ENCODE measurements at regions not wholly inside any gene's neighbourhood (a gene's known extent, or its start where the extent isn't known, plus 50 kb on each side); places are given as distances from the start of the nearest gene placed in this dataset.

DNA sequence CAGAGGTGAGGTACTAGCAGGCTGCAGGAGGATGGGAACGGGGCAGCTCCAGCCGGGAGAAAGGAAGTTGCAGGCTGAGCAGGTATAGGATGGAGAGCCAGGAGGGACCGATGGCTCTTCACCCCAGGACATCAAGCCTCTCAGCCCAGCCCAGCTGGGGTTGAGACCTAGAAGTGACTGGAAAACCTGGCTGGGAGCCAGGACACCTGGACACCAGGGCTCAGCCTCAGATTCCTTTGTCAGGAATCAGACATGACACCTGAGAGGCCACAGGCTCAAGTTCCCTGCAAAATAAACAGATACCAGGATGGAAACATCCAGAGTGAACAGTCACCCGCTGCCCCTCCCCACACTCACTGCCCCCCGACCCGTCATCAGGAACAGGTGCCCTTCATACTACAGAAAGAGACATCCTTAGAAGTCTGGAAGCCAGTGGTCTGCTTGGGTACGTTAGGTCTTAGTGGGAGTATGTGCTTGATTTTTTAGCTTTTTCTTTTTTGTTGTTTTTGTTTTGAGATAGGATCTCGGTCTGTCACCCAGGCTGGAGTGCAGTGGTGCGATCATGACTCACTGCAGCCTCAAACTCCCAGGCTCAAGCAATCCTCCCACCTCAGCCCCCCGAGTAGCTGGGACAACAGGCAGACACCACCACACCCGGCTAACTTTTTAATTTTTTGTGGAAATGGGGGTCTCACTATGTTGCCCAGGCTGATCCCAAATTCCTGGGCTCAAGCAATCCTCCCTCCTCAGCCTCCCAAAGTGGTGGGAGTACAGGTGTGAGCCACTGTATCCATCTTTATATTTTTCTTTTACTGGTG lies 74.5 kb upstream of the CALM2 start:
- H3K4me3 ChIP-seq = no peak overlapping the region
- H3K27ac ChIP-seq (ENCODE audit: control insufficient read depth, insufficient read depth) = no peak overlapping the region
- no peaks in the 10 kb centered on the region for H3K9me3 ChIP-seq (replicated peaks; ENCODE audit: control insufficient read depth, insufficient read depth, low read length)
- H3K4me1 ChIP-seq (ENCODE audit: control insufficient read depth, insufficient read depth, low read length) = no peaks in the 10 kb centered on the region
- ATAC-seq (no peak), DNase-seq (ENCODE audit: low read depth, low spot score) (no peak), FAIRE-seq (no peak)
- in situ Hi-C loops (cut with MboI) (no loop called here), intact Hi-C loops (cut with micrococcal nuclease; ENCODE audit: unreplicated experiment) (no loop called here)
- no peak overlapping the region for H2AFZ ChIP-seq (ENCODE audit: control insufficient read depth, low read depth, low read length)
- H3K79me2 ChIP-seq (ENCODE audit: control insufficient read depth, insufficient read depth, low read length) = no peaks in the 10 kb centered on the region
- H3K4me2 ChIP-seq (ENCODE audit: control insufficient read depth, insufficient read depth) = no peak overlapping the region
- BruUV-seq (replicated peaks) = no TSS peak
- TF ChIP-seq FOS (IDR thresholded peaks at IDR 0.05; ENCODE audit: borderline replicate concordance, extremely low read depth, insufficient read length) (no peak), LARP7 (IDR thresholded peaks at IDR 0.05) (no peak), SIX5 (IDR thresholded peaks at IDR 0.05; ENCODE audit: low read depth, low read length, severe bottlenecking) (no peak), ZNF274 (IDR thresholded peaks at IDR 0.05; ENCODE audit: insufficient read depth, insufficient read length) (no peak)
- TF ChIP-seq, protein P1, sequence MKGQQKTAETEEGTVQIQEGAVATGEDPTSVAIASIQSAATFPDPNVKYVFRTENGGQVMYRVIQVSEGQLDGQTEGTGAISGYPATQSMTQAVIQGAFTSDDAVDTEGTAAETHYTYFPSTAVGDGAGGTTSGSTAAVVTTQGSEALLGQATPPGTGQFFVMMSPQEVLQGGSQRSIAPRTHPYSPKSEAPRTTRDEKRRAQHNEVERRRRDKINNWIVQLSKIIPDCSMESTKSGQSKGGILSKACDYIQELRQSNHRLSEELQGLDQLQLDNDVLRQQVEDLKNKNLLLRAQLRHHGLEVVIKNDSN (IDR thresholded peaks at IDR 0.05; ENCODE audit: borderline replicate concordance, extremely low read length, insufficient read depth, low read depth, low read length) = no peak
- TF ChIP-seq, protein P2, sequence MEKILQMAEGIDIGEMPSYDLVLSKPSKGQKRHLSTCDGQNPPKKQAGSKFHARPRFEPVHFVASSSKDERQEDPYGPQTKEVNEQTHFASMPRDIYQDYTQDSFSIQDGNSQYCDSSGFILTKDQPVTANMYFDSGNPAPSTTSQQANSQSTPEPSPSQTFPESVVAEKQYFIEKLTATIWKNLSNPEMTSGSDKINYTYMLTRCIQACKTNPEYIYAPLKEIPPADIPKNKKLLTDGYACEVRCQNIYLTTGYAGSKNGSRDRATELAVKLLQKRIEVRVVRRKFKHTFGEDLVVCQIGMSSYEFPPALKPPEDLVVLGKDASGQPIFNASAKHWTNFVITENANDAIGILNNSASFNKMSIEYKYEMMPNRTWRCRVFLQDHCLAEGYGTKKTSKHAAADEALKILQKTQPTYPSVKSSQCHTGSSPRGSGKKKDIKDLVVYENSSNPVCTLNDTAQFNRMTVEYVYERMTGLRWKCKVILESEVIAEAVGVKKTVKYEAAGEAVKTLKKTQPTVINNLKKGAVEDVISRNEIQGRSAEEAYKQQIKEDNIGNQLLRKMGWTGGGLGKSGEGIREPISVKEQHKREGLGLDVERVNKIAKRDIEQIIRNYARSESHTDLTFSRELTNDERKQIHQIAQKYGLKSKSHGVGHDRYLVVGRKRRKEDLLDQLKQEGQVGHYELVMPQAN (conservative IDR thresholded peaks at IDR 0.05) = no peak
- TF ChIP-seq, protein P3, sequence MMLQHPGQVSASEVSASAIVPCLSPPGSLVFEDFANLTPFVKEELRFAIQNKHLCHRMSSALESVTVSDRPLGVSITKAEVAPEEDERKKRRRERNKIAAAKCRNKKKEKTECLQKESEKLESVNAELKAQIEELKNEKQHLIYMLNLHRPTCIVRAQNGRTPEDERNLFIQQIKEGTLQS (IDR thresholded peaks at IDR 0.05; ENCODE audit: borderline replicate concordance, extremely low read depth, low read depth, low read length) = no peak
- H3K9ac ChIP-seq (ENCODE audit: control insufficient read depth, insufficient read depth, low read length) = no peak overlapping the region
- no peaks in the 10 kb centered on the region for H4K20me1 ChIP-seq (ENCODE audit: control insufficient read depth, insufficient read depth)
- CTCF ChIA-PET = no interaction called here
- 52% methylated on average over 9 of the region's 11 CpGs for WGBS (ENCODE audit: insufficient coverage, insufficient replicate concordance, low lambda C conversion rate, missing lambda C conversion rate)
- POLR2A ChIA-PET = interaction anchor here (0.6 kb wide), 1 partner anchor 78 kb away, joined by 3 read pairs; no protein-coding TSS in a partner anchor
- H3K27me3 ChIP-seq (replicated peaks in 1 of 2; ENCODE audit: control insufficient read depth in 2 of 2, insufficient read depth in 2 of 2, low read length in 1 of 2) = no peaks in the 10 kb centered on the region; a peak in 1 of 4 replicates
- RAD21 ChIA-PET (ENCODE audit: unreplicated experiment) = no interaction called here
- H3K36me3 ChIP-seq (ENCODE audit: control insufficient read depth in 2 of 2, insufficient read depth in 2 of 2, low read length in 1 of 2) = no peaks in the 10 kb centered on the region
- SMC1A ChIA-PET (ENCODE audit: uncharacterized antibody, unreplicated experiment) = no interaction called here

Measured in GM12878 (cell line).